ENCODE measurements at regions not wholly inside any gene's neighbourhood (a gene's known extent, or its start where the extent isn't known, plus 50 kb on each side); places are given as distances from the start of the nearest gene placed in this dataset.

- H3K36me3 Mint-ChIP-seq (ENCODE audit: unreplicated experiment): no peaks in the 10 kb centered on the region
- H3K9me3 Mint-ChIP-seq (ENCODE audit: unreplicated experiment): no peaks in the 10 kb centered on the region
- no peak overlapping the region for H3K27ac Mint-ChIP-seq (ENCODE audit: unreplicated experiment)
- H3K27me3 Mint-ChIP-seq (ENCODE audit: unreplicated experiment): no peaks in the 10 kb centered on the region
- TF ChIP-seq CTCF (IDR thresholded peaks at IDR 0.05; ENCODE audit: partially characterized antibody, unreplicated experiment): no peak
- no peaks in the 10 kb centered on the region for H3K4me1 Mint-ChIP-seq (ENCODE audit: low read depth, unreplicated experiment)
- no peak for DNase-seq
- H3K4me3 Mint-ChIP-seq (ENCODE audit: unreplicated experiment): no peak overlapping the region
Measured at GRCh38 chr10:9868499-9868898, 1149.2 kb upstream of the CELF2 start.

GRCh38 chr10:9869205-9869604, 1148.5 kb upstream of the CELF2 start:
- H3K27me3 Mint-ChIP-seq (ENCODE audit: unreplicated experiment): no peaks in the 10 kb centered on the region
- H3K4me1 Mint-ChIP-seq (ENCODE audit: low read depth, unreplicated experiment): no peaks in the 10 kb centered on the region
- H3K9me3 Mint-ChIP-seq (ENCODE audit: unreplicated experiment): no peaks in the 10 kb centered on the region

GRCh38 chr10:9869606-9870176, 1148.0 kb upstream of the CELF2 start:
- Mint-ChIP-seq H3K9me3 (ENCODE audit: unreplicated experiment) (no peaks in the 10 kb centered on the region), H3K27ac (ENCODE audit: unreplicated experiment) (no peak overlapping the region), H3K27me3 (ENCODE audit: unreplicated experiment) (no peaks in the 10 kb centered on the region), H3K4me1 (ENCODE audit: low read depth, unreplicated experiment) (no peaks in the 10 kb centered on the region), H3K36me3 (ENCODE audit: unreplicated experiment) (no peaks in the 10 kb centered on the region), H3K4me3 (ENCODE audit: unreplicated experiment) (no peak overlapping the region)
- TF ChIP-seq CTCF (IDR thresholded peaks at IDR 0.05; ENCODE audit: partially characterized antibody, unreplicated experiment): no peak
- DNase-seq: no peak

More at GRCh38 chr10:9869205-9869604, 1148.5 kb upstream of the CELF2 start:
- Mint-ChIP-seq H3K36me3 (ENCODE audit: unreplicated experiment) (no peaks in the 10 kb centered on the region), H3K27ac (ENCODE audit: unreplicated experiment) (no peak overlapping the region), H3K4me3 (ENCODE audit: unreplicated experiment) (no peak overlapping the region)
- no peak for TF ChIP-seq CTCF (IDR thresholded peaks at IDR 0.05; ENCODE audit: partially characterized antibody, unreplicated experiment)
- DNase-seq: no peak

DNA sequence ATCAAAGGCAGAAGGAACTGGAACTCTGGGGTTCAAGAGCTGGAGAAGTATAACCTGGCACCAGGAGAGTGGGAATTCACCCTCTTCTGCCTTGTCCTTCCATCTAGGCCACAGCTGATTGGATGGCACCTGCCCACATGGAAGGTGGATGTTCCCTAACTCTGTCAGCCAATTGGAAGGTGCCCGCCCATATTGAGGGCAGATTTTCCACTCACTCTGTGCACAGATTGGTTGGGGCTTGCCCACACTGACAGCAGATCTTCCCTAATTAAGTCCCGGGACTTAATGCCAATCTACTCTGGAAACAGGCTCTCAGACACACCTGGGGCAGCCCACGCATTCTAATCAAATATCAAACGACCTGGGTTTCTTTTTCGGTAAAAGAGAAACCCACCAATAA, 1142.3 kb upstream of the CELF2 start:
- Mint-ChIP-seq H3K36me3 (ENCODE audit: unreplicated experiment) (no peaks in the 10 kb centered on the region), H3K9me3 (ENCODE audit: unreplicated experiment) (no peaks in the 10 kb centered on the region), H3K27ac (ENCODE audit: unreplicated experiment) (no peak overlapping the region), H3K27me3 (ENCODE audit: unreplicated experiment) (no peaks in the 10 kb centered on the region), H3K4me3 (ENCODE audit: unreplicated experiment) (no peak overlapping the region), H3K4me1 (ENCODE audit: low read depth, unreplicated experiment) (no peaks in the 10 kb centered on the region)
- DNase-seq: no peak
- TF ChIP-seq CTCF (IDR thresholded peaks at IDR 0.05; ENCODE audit: partially characterized antibody, unreplicated experiment): no peak

- Mint-ChIP-seq H3K27me3 (ENCODE audit: unreplicated experiment) (no peaks in the 10 kb centered on the region), H3K27ac (ENCODE audit: unreplicated experiment) (no peak overlapping the region), H3K4me1 (ENCODE audit: low read depth, unreplicated experiment) (no peaks in the 10 kb centered on the region), H3K4me3 (ENCODE audit: unreplicated experiment) (no peak overlapping the region), H3K9me3 (ENCODE audit: unreplicated experiment) (no peaks in the 10 kb centered on the region), H3K36me3 (ENCODE audit: unreplicated experiment) (no peaks in the 10 kb centered on the region)
- TF ChIP-seq CTCF (IDR thresholded peaks at IDR 0.05; ENCODE audit: partially characterized antibody, unreplicated experiment): no peak
- no peak for DNase-seq
Measured at GRCh38 chr10:9877978-9878377, 1139.7 kb upstream of the CELF2 start.
